NCI-H187 (cell line): ENCODE measurements at regions not wholly inside any gene's neighbourhood (a gene's known extent, or its start where the extent isn't known, plus 50 kb on each side); places are given as distances from the start of the nearest gene placed in this dataset.
"Not testable (repeated sequence)": the region's sequence is repeated elsewhere in the genome, so short reads cannot be mapped to it uniquely, and the experiment has no call there.

ENCODE experiments used
- DNase-seq, 2 experiments: peaks; one replicate each; lab custom pipeline; 2025; lab: John Stamatoyannopoulos, UW

GRCh38 chr2:20130821-20131645 is 79.6 kb upstream of the LAPTM4A start:
- no peak for DNase-seq

GRCh38 chr2:20130160-20130560 is 78.7 kb upstream of the LAPTM4A start:
- no peak for DNase-seq

GRCh38 chr2:20129331-20130159 is 78.1 kb upstream of the LAPTM4A start:
- DNase-seq = peak; percentile 54 to 75

GRCh38 chr2:20128506-20129330 is 77.3 kb upstream of the LAPTM4A start:
- DNase-seq = no peak

GRCh38 chr2:20126469-20126868 is 75.0 kb upstream of the LAPTM4A start:
- DNase-seq = no peak

GRCh38 chr2:20126040-20126439 is 74.6 kb upstream of the LAPTM4A start:
- DNase-seq = no peak

GRCh38 chr2:20125616-20126015 is 74.2 kb upstream of the LAPTM4A start:
- no peak for DNase-seq

- no peak for DNase-seq
These were observed 73.7 kb upstream of the LAPTM4A start for GRCh38 chr2:20125164-20125563.

- DNase-seq = no peak
These were observed 72.6 kb upstream of the LAPTM4A start for GRCh38 chr2:20123871-20124594.

- no peak for DNase-seq
These were observed 71.4 kb upstream of the LAPTM4A start for GRCh38 chr2:20122864-20123263.

GRCh38 chr2:20120569-20121416 is 69.4 kb upstream of the LAPTM4A start:
- DNase-seq = no peak

- no peak for DNase-seq
These were observed 66.6 kb upstream of the LAPTM4A start for GRCh38 chr2:20118051-20118450.

- no peak for DNase-seq
These were observed 64.5 kb upstream of the LAPTM4A start for GRCh38 chr2:20115902-20116301.

GRCh38 chr2:20115374-20115773 is 63.9 kb upstream of the LAPTM4A start:
- no peak for DNase-seq

- DNase-seq = no peak
These were observed 62.8 kb upstream of the LAPTM4A start for GRCh38 chr2:20113986-20114938.

GRCh38 chr2:20113004-20113796 is 61.8 kb upstream of the LAPTM4A start:
- DNase-seq = no peak

- not testable (repeated sequence) for DNase-seq
These were observed 60.9 kb upstream of the LAPTM4A start for GRCh38 chr2:20112361-20112760.

GRCh38 chr2:20111311-20112131 is 60.1 kb upstream of the LAPTM4A start:
- no peak for DNase-seq
